GM12878 (cell line): ENCODE measurements at regions not wholly inside any gene's neighbourhood (a gene's known extent, or its start where the extent isn't known, plus 50 kb on each side); places are given as distances from the start of the nearest gene placed in this dataset.

Source experiments
- CTCF ChIP-seq, 3 experiments: IDR thresholded peaks in 2 of 3; conservative IDR thresholded peaks in 1 of 3; 2 replicates each; pipeline ENCODE4 v1.5.1; 2011; ENCODE audit warnings: low read depth in 3 of 3, low read length in 3 of 3, mild to moderate bottlenecking in 3 of 3, control low read depth in 2 of 3, moderate library complexity in 2 of 3, inconsistent platforms in 1 of 3, mixed read lengths in 1 of 3; ENCODE audit not compliant: control insufficient read depth in 2 of 3, insufficient read depth in 1 of 3; ENCODE audit errors: extremely low read depth in 1 of 3
- EP300 ChIP-seq, 2 experiments: fragments of 150-350 bp in 1 of 2; IDR thresholded peaks; 2 replicates each; pipeline ENCODE4 v1.6.1; 2011 to 2012; ENCODE audit warnings: low read depth in 2 of 2, low read length in 2 of 2, borderline replicate concordance in 1 of 2, improper control_type of control experiment in 1 of 2, inconsistent platforms in 1 of 2; ENCODE audit not compliant: control insufficient read depth in 1 of 2
- MAX ChIP-seq: IDR thresholded peaks from 2 replicates; pipeline ENCODE4 v1.6.1; 2012; ENCODE audit warnings: low read depth, low read length, improper control_type of control experiment
- NFYB ChIP-seq: IDR thresholded peaks from 2 replicates; pipeline ENCODE4 v1.6.1; 2011; ENCODE audit warnings: low read depth, mild to moderate bottlenecking, low read length, improper control_type of control experiment, moderate library complexity; ENCODE audit not compliant: insufficient read depth
- TCF7 ChIP-seq: IDR thresholded peaks from 2 replicates; pipeline ENCODE4 v1.6.1; 2014; ENCODE audit warnings: antibody characterized with exemption, borderline replicate concordance

GRCh38 chr14:62428429-62429203 lies 616.6 kb downstream of the KCNH5 start:
- TF ChIP-seq NFYB (no peak), MAX (no peak), TCF7 (no peak), CTCF (IDR thresholded peaks at IDR 0.05 in 2 of 3, conservative IDR thresholded peaks at IDR 0.05 in 1 of 3; ENCODE audit: control insufficient read depth in 2 of 3, extremely low read depth in 1 of 3, insufficient read depth in 1 of 3, low read depth in 3 of 3, low read length in 3 of 3) (no peak), EP300 (IDR thresholded peaks at IDR 0.05; ENCODE audit: borderline replicate concordance in 1 of 2, control insufficient read depth in 1 of 2, low read depth in 2 of 2, low read length in 2 of 2) (no peak)
